A549 (cell line): ENCODE measurements at regions not wholly inside any gene's neighbourhood (a gene's known extent, or its start where the extent isn't known, plus 50 kb on each side); places are given as distances from the start of the nearest gene placed in this dataset.

Source experiments
- CBX2 ChIP-seq: fragments of 200-600 bp; sonication (generic); IDR thresholded peaks from 2 replicates; pipeline ENCODE4 v1.6.1; 2016; ENCODE audit warnings: low read depth, mild to moderate bottlenecking, borderline replicate concordance
- HDAC2 ChIP-seq: fragments of 200-600 bp; sonication (generic); IDR thresholded peaks from 2 replicates; pipeline ENCODE4 v1.6.1; 2016
- NR3C1 ChIP-seq: fragments of >200 bp; sonication (Bioruptor Twin); formaldehyde crosslinking; IDR thresholded peaks from 3 replicates; pipeline ENCODE4 v1.6.1; 2017
- POLR2A ChIP-seq: IDR thresholded peaks from 2 replicates; pipeline ENCODE4 v1.6.1; 2012; ENCODE audit warnings: mild to moderate bottlenecking, low read length
- RCOR1 ChIP-seq: fragments of 150-350 bp; IDR thresholded peaks from 2 replicates; pipeline ENCODE4 v1.6.1; 2014; ENCODE audit warnings: antibody characterized with exemption, low read length, low read depth
- RNF2 ChIP-seq: fragments of 200-600 bp; sonication (generic); IDR thresholded peaks from 2 replicates; pipeline ENCODE4 v1.6.1; 2016; ENCODE audit warnings: low read depth, mild to moderate bottlenecking, antibody characterized with exemption, moderate library complexity, borderline replicate concordance
- SMC3 ChIP-seq: fragments of >200 bp; sonication (Bioruptor Twin); formaldehyde crosslinking; IDR thresholded peaks from 3 replicates; pipeline ENCODE4 v1.6.1; 2018; ENCODE audit warnings: inconsistent platforms
- TF ChIP-seq, protein P1 (sequence below): fragments of >200 bp; sonication (Bioruptor Twin); formaldehyde crosslinking; IDR thresholded peaks from 3 replicates; pipeline ENCODE4 v1.5.1; 2016
- TF ChIP-seq, protein P2 (sequence below): fragments of 450-650 bp; IDR thresholded peaks from 2 replicates; pipeline ENCODE4 v1.6.1; 2014; ENCODE audit warnings: antibody characterized with exemption
- TF ChIP-seq, protein P3 (sequence below): IDR thresholded peaks from 2 replicates; pipeline ENCODE4 v1.6.1; 2012
- TF ChIP-seq, protein P4 (sequence below): fragments of 200-600 bp; sonication (generic); IDR thresholded peaks from 2 replicates; pipeline ENCODE4 v1.6.1; 2016; ENCODE audit warnings: antibody characterized with exemption, mild to moderate bottlenecking, moderate library complexity

DNA sequence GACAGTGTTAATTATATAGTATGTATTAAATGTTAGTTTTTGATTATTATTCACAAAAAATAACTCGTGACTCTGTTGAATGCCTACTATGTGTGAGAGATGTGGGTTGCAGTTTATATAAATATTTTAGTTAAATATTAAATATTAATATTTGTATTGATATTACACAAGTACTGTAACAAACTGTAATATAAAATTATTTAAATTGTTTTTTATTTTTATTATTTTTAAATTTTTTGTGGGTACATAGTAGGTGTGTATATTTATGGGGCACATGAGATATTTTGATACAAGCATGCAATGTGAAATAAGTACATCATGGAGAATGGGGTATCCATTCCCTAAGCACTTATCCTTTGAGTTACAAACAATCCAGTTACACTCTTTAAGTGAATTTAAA is 196.1 kb upstream of the ZNF717 start:
- no peak for TF ChIP-seq RNF2
- TF ChIP-seq, protein P1, sequence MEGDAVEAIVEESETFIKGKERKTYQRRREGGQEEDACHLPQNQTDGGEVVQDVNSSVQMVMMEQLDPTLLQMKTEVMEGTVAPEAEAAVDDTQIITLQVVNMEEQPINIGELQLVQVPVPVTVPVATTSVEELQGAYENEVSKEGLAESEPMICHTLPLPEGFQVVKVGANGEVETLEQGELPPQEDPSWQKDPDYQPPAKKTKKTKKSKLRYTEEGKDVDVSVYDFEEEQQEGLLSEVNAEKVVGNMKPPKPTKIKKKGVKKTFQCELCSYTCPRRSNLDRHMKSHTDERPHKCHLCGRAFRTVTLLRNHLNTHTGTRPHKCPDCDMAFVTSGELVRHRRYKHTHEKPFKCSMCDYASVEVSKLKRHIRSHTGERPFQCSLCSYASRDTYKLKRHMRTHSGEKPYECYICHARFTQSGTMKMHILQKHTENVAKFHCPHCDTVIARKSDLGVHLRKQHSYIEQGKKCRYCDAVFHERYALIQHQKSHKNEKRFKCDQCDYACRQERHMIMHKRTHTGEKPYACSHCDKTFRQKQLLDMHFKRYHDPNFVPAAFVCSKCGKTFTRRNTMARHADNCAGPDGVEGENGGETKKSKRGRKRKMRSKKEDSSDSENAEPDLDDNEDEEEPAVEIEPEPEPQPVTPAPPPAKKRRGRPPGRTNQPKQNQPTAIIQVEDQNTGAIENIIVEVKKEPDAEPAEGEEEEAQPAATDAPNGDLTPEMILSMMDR: no peak
- TF ChIP-seq HDAC2: no peak
- TF ChIP-seq, protein P2, sequence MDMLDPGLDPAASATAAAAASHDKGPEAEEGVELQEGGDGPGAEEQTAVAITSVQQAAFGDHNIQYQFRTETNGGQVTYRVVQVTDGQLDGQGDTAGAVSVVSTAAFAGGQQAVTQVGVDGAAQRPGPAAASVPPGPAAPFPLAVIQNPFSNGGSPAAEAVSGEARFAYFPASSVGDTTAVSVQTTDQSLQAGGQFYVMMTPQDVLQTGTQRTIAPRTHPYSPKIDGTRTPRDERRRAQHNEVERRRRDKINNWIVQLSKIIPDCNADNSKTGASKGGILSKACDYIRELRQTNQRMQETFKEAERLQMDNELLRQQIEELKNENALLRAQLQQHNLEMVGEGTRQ: no peak
- no peak for TF ChIP-seq NR3C1
- no peak for TF ChIP-seq RCOR1
- TF ChIP-seq, protein P3, sequence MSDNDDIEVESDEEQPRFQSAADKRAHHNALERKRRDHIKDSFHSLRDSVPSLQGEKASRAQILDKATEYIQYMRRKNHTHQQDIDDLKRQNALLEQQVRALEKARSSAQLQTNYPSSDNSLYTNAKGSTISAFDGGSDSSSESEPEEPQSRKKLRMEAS: no peak
- TF ChIP-seq, protein P4, sequence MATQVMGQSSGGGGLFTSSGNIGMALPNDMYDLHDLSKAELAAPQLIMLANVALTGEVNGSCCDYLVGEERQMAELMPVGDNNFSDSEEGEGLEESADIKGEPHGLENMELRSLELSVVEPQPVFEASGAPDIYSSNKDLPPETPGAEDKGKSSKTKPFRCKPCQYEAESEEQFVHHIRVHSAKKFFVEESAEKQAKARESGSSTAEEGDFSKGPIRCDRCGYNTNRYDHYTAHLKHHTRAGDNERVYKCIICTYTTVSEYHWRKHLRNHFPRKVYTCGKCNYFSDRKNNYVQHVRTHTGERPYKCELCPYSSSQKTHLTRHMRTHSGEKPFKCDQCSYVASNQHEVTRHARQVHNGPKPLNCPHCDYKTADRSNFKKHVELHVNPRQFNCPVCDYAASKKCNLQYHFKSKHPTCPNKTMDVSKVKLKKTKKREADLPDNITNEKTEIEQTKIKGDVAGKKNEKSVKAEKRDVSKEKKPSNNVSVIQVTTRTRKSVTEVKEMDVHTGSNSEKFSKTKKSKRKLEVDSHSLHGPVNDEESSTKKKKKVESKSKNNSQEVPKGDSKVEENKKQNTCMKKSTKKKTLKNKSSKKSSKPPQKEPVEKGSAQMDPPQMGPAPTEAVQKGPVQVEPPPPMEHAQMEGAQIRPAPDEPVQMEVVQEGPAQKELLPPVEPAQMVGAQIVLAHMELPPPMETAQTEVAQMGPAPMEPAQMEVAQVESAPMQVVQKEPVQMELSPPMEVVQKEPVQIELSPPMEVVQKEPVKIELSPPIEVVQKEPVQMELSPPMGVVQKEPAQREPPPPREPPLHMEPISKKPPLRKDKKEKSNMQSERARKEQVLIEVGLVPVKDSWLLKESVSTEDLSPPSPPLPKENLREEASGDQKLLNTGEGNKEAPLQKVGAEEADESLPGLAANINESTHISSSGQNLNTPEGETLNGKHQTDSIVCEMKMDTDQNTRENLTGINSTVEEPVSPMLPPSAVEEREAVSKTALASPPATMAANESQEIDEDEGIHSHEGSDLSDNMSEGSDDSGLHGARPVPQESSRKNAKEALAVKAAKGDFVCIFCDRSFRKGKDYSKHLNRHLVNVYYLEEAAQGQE: no peak
- no peak for TF ChIP-seq SMC3
- no peak for TF ChIP-seq POLR2A
- TF ChIP-seq CBX2: no peak
